ENCODE measurements at regions not wholly inside any gene's neighbourhood (a gene's known extent, or its start where the extent isn't known, plus 50 kb on each side); places are given as distances from the start of the nearest gene placed in this dataset.

GRCh38 chr20:10873026-10873425 is 199.2 kb upstream of the JAG1 start:
- ATAC-seq: no peak
- TF ChIP-seq CTCF (IDR thresholded peaks at IDR 0.05): no peak
- Histone ChIP-seq H3K27me3 (no peaks in the 10 kb centered on the region), H3K4me3 (no peak overlapping the region), H3K36me3 (no peaks in the 10 kb centered on the region), H3K9me3 (peaks cover 0 to 10% (median 0%) of the 10 kb centered on the region in 11 donors), H3K27ac (no peak overlapping the region), H3K4me1 (peaks cover 0 to 16% (median 3%) of the 10 kb centered on the region in 9 donors)
- WGBS, 2 donors: 96 to 98% methylated on average over 4 of the region's 4 CpGs
- DNase-seq: no peak
- intact Hi-C loops (cut with DNase I): no loop called here

- Histone ChIP-seq H3K27ac (no peak overlapping the region), H3K9me3 (peaks cover 0 to 10% (median 0%) of the 10 kb centered on the region in 11 donors), H3K36me3 (no peaks in the 10 kb centered on the region), H3K27me3 (no peaks in the 10 kb centered on the region), H3K4me1 (peaks cover 0 to 16% (median 3%) of the 10 kb centered on the region in 9 donors), H3K4me3 (no peak overlapping the region)
- ATAC-seq (no peak), DNase-seq (no peak)
- no peak for TF ChIP-seq CTCF (IDR thresholded peaks at IDR 0.05)
- intact Hi-C loops (cut with DNase I): no loop called here
- 92 to 98% methylated on average over 2 of the region's 2 CpGs for WGBS, 2 donors
Observed at GRCh38 chr20:10875653-10876052, 201.9 kb upstream of the JAG1 start.

- intact Hi-C loops (cut with DNase I): no loop called here
Observed at GRCh38 chr20:10876558-10876957, 202.8 kb upstream of the JAG1 start.

DNA sequence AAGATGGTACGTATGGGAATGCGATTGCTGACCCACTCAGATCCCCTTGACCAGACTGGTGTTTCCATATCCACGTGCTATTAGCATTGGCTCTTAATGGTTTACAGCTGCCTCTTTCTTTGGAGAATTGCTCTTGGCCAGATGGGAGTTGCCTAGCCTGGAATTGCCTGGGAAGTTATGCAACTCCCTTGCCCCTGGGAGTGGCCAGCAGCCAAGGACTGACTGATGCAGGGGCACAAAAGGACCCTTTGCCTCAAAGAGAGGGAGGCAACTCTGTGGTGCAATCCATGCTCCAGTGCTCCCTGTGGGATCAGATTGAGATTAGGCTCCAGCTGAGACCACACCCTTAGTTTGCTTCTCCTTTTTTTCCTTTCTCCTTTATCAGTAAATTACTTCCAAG is 203.5 kb upstream of the JAG1 start:
- peak overlapping the region in 5 of 10 donors; percentile 5 to 59 (median 28) for H3K27ac ChIP-seq
- H3K4me1 ChIP-seq: peaks cover 0 to 16% (median 3%) of the 10 kb centered on the region in 9 donors
- intact Hi-C loops (cut with DNase I): no loop called here
- no peaks in the 10 kb centered on the region for H3K36me3 ChIP-seq
- H3K27me3 ChIP-seq: no peaks in the 10 kb centered on the region
- no peak overlapping the region for H3K4me3 ChIP-seq
- DNase-seq (peak; percentile 16 to 77), ATAC-seq (peak; percentile 49 to 90 (median 74))
- WGBS, 2 donors: 68 to 79% methylated on average over 3 of the region's 3 CpGs
- peaks cover 0 to 10% (median 0%) of the 10 kb centered on the region in 11 donors for H3K9me3 ChIP-seq
- TF ChIP-seq CTCF (IDR thresholded peaks at IDR 0.05): no peak

More at GRCh38 chr20:10876558-10876957, 202.8 kb upstream of the JAG1 start:
- WGBS, 2 donors: 74% methylated on average over 1 of the region's 1 CpG
- H3K36me3 ChIP-seq: no peaks in the 10 kb centered on the region
- ATAC-seq (peak; percentile 40 to 77 (median 68)), DNase-seq (no peak)
- no peaks in the 10 kb centered on the region for H3K27me3 ChIP-seq
- H3K4me3 ChIP-seq: no peak overlapping the region
- H3K4me1 ChIP-seq: peaks cover 0 to 16% (median 3%) of the 10 kb centered on the region in 9 donors
- H3K9me3 ChIP-seq: peaks cover 0 to 10% (median 0%) of the 10 kb centered on the region in 11 donors
- H3K27ac ChIP-seq: peak overlapping the region in 7 of 10 donors; percentile 5 to 59 (median 17)
- TF ChIP-seq CTCF (IDR thresholded peaks at IDR 0.05): no peak
